Activated CD8-positive, alpha-beta memory T cell treated with anti-CD3 and anti-CD28 coated beads, Interleukin-2, amount 10 ng/mL, durations not matched to agents 7 days and 5 days (primary cell): ENCODE measurements at regions not wholly inside any gene's neighbourhood (a gene's known extent, or its start where the extent isn't known, plus 50 kb on each side); places are given as distances from the start of the nearest gene placed in this dataset.

Source experiments
- ATAC-seq: fragments of 150-1000 bp; cut with Tn5 transposase; one replicate; pipeline ENCODE4 v1.10.0; 2021; ENCODE audit warnings: moderate library complexity
- CTCF ChIA-PET: fragments of 350-600 bp; sonication (Branson Sonifier 250); formaldehyde crosslinking; loops from one replicate; lab custom pipeline; 2021; ENCODE audit warnings: antibody characterized with exemption; lab: Charles Lee
- DNase-seq: peaks from one replicate; pipeline ENCODE4 v3.0.0-alpha.2; 2020
- H3K27ac Mint-ChIP-seq: one replicate; pipeline ENCODE4 v1.8.0; 2021; ENCODE audit warnings: mild to moderate bottlenecking, mixed read lengths
- H3K27me3 Mint-ChIP-seq: one replicate; pipeline ENCODE4 v1.8.0; 2021; ENCODE audit warnings: mixed read lengths
- H3K36me3 Mint-ChIP-seq: one replicate; pipeline ENCODE4 v1.8.0; 2021; ENCODE audit warnings: mild to moderate bottlenecking, mixed read lengths
- H3K4me1 Mint-ChIP-seq: one replicate; pipeline ENCODE4 v1.8.0; 2021; ENCODE audit warnings: mixed read lengths
- H3K4me3 Mint-ChIP-seq: one replicate; pipeline ENCODE4 v1.8.0; 2021; ENCODE audit warnings: mild to moderate bottlenecking, moderate library complexity, mixed read lengths
- H3K9me3 Mint-ChIP-seq: one replicate; pipeline ENCODE4 v1.8.0; 2022; ENCODE audit warnings: low read depth, mixed read lengths

DNA sequence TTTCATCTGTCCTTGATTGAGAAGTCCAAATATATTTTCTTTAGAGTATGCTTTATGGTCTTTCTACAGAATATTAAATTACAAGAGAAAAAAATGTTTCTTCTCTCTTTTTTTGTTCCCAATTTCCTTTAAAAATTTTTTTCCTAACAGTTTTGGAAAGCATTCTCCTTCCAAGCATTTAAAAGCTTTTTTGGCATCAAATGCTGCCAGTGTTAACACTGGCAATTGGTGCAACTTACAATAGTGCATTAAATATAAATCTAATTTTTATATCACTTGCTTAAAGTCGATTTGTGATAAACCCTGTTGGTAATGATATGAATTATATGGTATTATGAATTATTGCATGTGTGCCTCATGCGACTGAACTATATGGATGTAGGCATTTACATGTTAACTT, 165.9 kb upstream of the ELL2 start:
- Mint-ChIP-seq H3K4me1 (no peaks in the 10 kb centered on the region), H3K36me3 (no peaks in the 10 kb centered on the region), H3K4me3 (no peak overlapping the region), H3K9me3 (no peaks in the 10 kb centered on the region), H3K27ac (no peak overlapping the region), H3K27me3 (peaks cover 27% of the 10 kb centered on the region)
- CTCF ChIA-PET, result interaction anchor here (1.1 kb wide), 1 partner anchor 214 kb away, joined by 3 read pairs; no protein-coding TSS in a partner anchor
- no peak for DNase-seq
- no peak for ATAC-seq

DNA sequence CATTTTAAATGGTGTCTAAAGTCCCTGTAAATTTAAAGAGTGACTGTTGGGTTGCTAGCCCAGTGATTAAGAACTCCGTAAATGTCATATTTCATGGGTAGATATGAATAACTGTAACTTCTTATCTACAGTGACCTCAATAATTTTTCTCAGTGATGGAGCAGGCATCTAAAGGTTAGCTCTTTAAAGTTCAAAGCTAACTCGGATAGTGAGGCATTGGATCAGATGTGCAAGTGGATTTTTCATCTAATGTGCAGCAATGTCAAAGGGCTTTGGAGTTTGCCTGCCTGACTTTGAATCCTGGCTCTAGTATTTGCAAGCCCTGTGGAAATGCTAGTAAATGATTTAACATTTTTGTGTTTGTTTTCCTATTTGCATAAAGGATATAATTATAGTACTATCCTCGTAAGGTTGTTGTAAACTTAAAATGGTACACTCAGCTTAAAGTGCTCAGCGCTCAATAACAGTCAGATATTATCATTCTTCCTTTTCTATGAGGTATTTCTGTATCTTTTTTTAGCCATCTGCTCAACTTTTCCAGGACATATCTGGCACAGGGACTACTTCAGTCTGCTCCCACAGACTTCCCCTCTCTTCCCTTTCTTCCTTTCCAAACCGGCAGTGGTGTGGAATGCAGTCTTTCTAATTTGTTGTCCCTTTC, 163.7 kb upstream of the ELL2 start:
- Mint-ChIP-seq H3K36me3 (no peaks in the 10 kb centered on the region), H3K27ac (no peak overlapping the region), H3K9me3 (no peaks in the 10 kb centered on the region), H3K4me1 (no peaks in the 10 kb centered on the region), H3K4me3 (no peak overlapping the region), H3K27me3 (peaks cover 29% of the 10 kb centered on the region)
- DNase-seq (no peak), ATAC-seq (no peak)
- CTCF ChIA-PET, result no interaction called here

DNA sequence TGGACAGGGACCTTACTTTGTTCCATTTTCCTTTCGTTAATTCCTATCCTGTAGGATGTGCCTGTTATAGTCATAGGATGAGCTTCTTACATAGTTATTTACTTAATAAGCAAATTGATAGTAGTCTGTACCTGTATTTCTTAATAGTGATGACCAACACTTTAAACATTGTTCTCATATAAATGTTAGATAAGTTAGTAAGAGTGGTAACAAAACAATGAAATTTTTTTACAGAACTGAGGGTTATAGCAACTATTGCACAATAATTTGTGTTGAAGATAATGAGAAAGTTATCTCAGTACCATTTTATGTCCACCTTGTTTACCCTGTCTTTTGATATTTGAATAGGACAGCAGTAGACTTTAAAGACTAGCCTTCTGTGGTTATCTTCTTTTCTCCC, 162.9 kb upstream of the ELL2 start:
- Mint-ChIP-seq H3K27me3 (peaks cover 29% of the 10 kb centered on the region), H3K4me1 (no peaks in the 10 kb centered on the region)
- CTCF ChIA-PET, result no interaction called here

DNA sequence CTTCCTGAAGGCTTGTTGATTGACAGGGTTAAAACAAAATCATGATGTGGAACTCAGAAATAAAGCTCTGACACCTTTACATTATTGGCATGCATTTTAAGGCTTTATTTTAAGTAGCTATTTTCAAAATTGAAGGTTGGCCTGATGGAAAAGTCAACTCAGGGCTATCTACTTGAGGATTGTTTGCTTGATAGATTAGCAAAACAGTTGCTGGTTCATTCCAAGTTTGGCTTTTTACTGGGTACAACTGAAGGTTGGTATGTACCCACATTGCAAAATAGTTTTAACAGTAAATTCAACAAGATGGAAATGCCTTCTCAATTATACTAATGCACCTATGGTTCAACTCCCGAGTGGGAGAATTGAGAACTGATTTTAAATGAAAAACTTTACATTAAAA, 161.8 kb upstream of the ELL2 start:
- H3K9me3 Mint-ChIP-seq, result no peaks in the 10 kb centered on the region
- H3K36me3 Mint-ChIP-seq, result no peaks in the 10 kb centered on the region
- ATAC-seq (no peak), DNase-seq (no peak)
- no peak overlapping the region for H3K4me3 Mint-ChIP-seq
- no peaks in the 10 kb centered on the region for H3K4me1 Mint-ChIP-seq
- H3K27ac Mint-ChIP-seq, result no peak overlapping the region
- peaks cover 31% of the 10 kb centered on the region for H3K27me3 Mint-ChIP-seq
- CTCF ChIA-PET, result no interaction called here

More for the DNA sequence above, 162.9 kb upstream of the ELL2 start:
- H3K9me3 Mint-ChIP-seq, result no peaks in the 10 kb centered on the region
- no peak overlapping the region for H3K27ac Mint-ChIP-seq
- H3K36me3 Mint-ChIP-seq, result no peaks in the 10 kb centered on the region
- DNase-seq (no peak), ATAC-seq (no peak)
- H3K4me3 Mint-ChIP-seq, result no peak overlapping the region

DNA sequence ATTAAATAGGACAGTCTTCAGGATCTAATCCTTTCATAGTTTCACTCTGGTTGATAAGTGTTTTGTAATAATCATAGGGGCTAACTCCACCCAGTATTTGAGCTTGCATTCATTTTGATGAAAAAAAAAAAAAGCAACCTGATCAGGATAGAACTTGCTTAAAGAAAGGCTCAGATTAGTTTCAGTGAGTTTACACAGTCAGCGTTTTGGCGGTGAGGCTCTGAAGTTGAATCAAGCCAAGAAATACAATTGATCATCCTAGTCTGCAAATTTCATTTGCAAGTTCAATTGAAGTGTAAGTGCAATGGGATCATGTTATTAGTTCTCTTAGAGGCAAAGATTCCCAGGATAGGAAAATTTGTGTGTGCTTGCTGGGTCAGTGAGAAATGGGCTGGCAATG, 159.7 kb upstream of the ELL2 start:
- H3K27me3 Mint-ChIP-seq, result peaks cover 25% of the 10 kb centered on the region
- H3K9me3 Mint-ChIP-seq, result no peaks in the 10 kb centered on the region
- DNase-seq (no peak), ATAC-seq (no peak)
- no peaks in the 10 kb centered on the region for H3K36me3 Mint-ChIP-seq
- no peak overlapping the region for H3K27ac Mint-ChIP-seq
- no peaks in the 10 kb centered on the region for H3K4me1 Mint-ChIP-seq
- CTCF ChIA-PET, result no interaction called here
- H3K4me3 Mint-ChIP-seq, result no peak overlapping the region

DNA sequence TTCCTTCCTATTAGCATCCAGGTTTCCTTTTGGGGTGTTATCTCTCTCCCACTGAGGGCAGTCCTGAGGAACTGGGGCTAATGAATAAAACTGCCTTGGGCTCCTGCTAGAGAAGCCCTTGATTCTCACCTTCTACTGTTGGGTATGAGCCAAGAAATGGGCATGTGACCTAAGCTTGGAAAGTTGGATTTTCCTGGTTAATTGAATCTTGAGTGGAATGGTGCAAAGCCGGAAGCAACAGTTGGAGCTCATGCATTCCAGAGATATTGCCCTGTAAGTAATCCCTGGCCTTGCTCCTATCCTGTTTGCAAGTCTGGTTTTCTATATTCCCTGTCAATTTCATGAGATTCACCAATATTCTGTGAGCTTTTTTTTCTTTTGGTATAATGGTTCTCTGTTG, 158.5 kb upstream of the ELL2 start:
- peaks cover 16% of the 10 kb centered on the region for H3K27me3 Mint-ChIP-seq
- ATAC-seq (no peak), DNase-seq (no peak)
- H3K27ac Mint-ChIP-seq, result no peak overlapping the region
- H3K4me1 Mint-ChIP-seq, result peaks cover 7% of the 10 kb centered on the region
- no peaks in the 10 kb centered on the region for H3K9me3 Mint-ChIP-seq
- H3K36me3 Mint-ChIP-seq, result no peaks in the 10 kb centered on the region
- H3K4me3 Mint-ChIP-seq, result no peak overlapping the region
- CTCF ChIA-PET, result no interaction called here

DNA sequence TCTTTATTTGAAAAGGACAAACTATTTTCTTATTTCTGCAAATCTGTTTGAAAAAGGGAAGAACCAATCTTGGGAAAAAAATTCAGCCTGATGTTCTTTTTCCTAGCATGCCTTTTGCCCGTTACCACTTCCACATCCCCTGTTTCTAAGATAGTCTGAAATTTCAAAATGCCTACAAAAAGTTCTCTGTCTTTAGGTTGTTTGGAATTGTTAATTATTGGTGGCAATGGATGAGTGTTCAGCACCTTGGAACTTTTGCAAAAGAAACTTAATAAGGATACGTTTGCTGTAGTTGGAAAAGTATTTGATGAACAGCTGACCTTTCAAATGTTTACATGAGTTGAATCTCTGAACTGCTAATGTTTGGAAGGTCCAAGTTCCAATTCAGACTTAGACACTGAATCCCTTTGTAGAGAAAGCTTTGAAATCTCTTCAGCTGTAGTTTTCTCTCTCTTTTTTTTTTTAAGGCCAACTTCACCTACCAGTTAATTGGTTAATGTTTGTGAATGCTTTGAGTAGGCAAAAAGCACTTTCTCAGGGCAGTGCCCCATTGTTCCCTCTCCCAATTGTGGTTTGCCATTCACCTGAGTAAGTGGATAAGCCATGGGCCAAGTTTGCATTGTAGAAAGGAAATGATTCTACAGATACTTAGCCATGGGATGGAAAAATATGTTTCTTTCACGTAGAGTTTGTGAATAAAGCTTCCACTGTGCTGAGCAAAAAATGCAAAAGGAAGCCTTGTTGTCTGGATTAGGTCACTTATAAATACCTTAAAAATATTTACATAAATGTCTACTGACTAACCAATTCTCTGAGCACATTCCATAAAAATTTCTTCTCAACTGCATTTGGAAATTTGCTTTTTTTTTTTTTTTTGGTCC, 156.4 kb upstream of the ELL2 start:
- CTCF ChIA-PET, result no interaction called here
- DNase-seq (no peak), ATAC-seq (no peak)
- H3K27me3 Mint-ChIP-seq, result peaks cover 12% of the 10 kb centered on the region
- H3K9me3 Mint-ChIP-seq, result no peaks in the 10 kb centered on the region
- no peak overlapping the region for H3K27ac Mint-ChIP-seq
- H3K36me3 Mint-ChIP-seq, result no peaks in the 10 kb centered on the region
- H3K4me3 Mint-ChIP-seq, result no peak overlapping the region
- H3K4me1 Mint-ChIP-seq, result peaks cover 23% of the 10 kb centered on the region

DNA sequence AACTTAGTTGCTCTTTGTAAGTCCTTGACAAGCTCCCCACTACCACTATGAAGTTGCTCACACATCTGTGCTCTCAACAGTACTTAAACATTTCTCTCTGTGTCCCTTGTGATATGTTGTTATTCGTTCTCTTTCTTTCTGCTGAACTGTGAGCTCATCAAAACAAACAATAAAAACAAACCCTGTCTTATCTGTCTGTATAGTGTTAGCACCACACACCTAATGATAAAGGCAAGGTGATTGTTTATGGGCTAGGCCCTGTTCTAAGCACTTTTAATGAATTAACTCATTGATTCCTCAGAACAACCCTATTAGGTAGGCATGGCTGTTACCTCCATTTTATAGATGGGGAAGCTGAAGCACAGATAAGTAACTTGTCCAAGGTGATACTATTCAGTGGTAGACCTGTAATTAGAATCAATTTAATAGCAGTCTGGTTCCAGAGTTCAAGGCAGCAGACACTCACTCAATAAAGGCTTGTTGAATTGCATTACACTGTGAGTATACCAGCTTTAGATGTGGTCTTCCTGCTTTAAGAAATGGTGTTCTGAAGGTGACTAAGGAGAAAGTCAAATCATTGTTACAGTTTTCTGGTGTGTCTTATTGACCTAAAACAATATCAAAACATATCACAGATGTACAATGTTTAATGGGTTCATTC, 153.6 kb upstream of the ELL2 start:
- DNase-seq (no peak), ATAC-seq (no peak)
- Mint-ChIP-seq H3K4me3 (no peak overlapping the region), H3K4me1 (peaks cover 32% of the 10 kb centered on the region), H3K9me3 (no peaks in the 10 kb centered on the region), H3K27ac (no peak overlapping the region), H3K36me3 (no peaks in the 10 kb centered on the region), H3K27me3 (peaks cover 4% of the 10 kb centered on the region)
- CTCF ChIA-PET, result interaction anchor here (1.3 kb wide), 1 partner anchor 19 kb away, joined by 3 read pairs; no protein-coding TSS in a partner anchor

DNA sequence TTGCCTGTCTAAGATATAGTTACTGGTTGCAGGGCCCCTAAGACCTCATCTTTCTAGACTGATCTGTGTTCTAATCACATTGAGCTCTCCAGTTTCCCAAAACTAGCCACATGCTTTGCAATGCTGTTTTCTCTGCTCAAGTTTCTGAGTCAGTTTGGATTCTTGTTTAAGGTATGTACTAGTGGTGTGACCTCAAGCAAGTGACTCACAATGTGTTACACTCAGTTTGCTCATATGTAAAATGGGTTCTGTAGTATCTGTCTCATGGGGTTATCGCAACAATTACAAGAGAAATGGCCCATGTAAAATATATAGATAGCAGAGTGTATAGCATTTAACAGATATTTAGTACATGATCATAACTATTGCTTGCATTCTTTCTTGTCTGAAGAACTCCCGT, 153.1 kb upstream of the ELL2 start:
- no peak overlapping the region for H3K4me3 Mint-ChIP-seq
- H3K36me3 Mint-ChIP-seq, result no peaks in the 10 kb centered on the region
- H3K4me1 Mint-ChIP-seq, result peaks cover 35% of the 10 kb centered on the region
- peaks cover 4% of the 10 kb centered on the region for H3K27me3 Mint-ChIP-seq
- no peak overlapping the region for H3K27ac Mint-ChIP-seq
- ATAC-seq, result peak; percentile 49
- CTCF ChIA-PET, result interaction anchor here (1.3 kb wide), 1 partner anchor 20 kb away, joined by 3 read pairs; no protein-coding TSS in a partner anchor
- no peaks in the 10 kb centered on the region for H3K9me3 Mint-ChIP-seq
- no peak for DNase-seq

DNA sequence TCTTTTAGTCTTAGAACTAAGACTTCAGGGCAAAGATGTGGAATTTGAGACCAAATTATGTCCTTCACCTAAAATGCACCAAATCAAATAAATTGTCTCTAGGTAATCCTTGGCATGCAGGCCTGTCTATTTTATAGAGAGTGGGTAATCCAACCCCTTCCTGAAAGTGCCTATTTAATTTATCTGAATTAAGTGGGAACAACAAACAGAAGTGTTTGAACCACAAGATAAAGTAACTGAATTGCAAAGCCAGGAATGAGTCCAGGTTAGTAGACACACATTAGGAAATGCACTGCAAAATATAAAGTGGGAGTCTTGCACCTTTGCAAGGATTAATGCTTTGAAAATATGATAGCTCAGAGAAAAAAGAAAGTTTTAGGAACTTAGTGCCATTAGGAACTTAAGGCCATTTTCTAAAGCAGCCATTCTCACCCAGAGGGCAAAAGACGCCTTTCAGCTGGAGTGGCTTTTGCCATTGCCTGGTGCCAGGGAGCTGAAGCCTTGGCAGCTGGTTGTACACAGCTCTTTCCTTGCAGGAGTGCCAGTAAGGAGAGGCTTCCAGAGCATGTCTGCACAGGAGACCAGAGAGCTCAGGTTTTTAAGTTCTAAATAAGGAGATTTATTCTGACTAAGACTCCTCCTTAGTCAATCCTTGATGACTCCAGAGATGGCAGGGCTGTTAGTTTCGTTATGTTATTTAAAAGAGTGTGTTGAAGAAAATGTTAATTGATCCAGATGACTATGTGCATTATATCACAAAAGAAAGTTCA, 151.7 kb upstream of the ELL2 start:
- CTCF ChIA-PET, result no interaction called here
- DNase-seq (no peak), ATAC-seq (peak; percentile 57)
- H3K27ac Mint-ChIP-seq, result no peak overlapping the region
- no peaks in the 10 kb centered on the region for H3K36me3 Mint-ChIP-seq
- H3K4me1 Mint-ChIP-seq, result peaks cover 39% of the 10 kb centered on the region
- H3K9me3 Mint-ChIP-seq, result no peaks in the 10 kb centered on the region
- no peak overlapping the region for H3K4me3 Mint-ChIP-seq
- no peaks in the 10 kb centered on the region for H3K27me3 Mint-ChIP-seq

DNA sequence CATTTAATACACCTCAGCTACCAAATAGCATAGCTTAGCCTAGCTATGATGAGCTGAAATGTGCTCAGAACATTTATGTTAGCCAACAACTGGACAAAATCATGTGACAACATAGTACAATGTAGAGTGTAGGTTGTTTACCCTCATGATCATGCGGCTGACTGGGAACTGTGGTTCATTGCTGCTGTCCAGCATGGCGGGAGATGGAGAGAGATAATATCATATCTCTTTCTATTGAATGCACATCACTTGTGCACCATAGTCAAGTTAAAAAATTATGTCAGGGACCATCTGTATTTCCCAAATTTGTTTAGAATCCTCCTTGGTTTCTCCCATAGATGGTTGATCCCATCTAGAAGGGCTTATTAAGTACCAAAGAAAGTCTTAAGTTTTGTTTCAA, 151.1 kb upstream of the ELL2 start:
- no peaks in the 10 kb centered on the region for H3K36me3 Mint-ChIP-seq
- DNase-seq, result no peak
- ATAC-seq, result no peak
- peaks cover 39% of the 10 kb centered on the region for H3K4me1 Mint-ChIP-seq
- H3K4me3 Mint-ChIP-seq, result no peak overlapping the region
- no peak overlapping the region for H3K27ac Mint-ChIP-seq
- CTCF ChIA-PET, result no interaction called here
- H3K27me3 Mint-ChIP-seq, result no peaks in the 10 kb centered on the region
- H3K9me3 Mint-ChIP-seq, result no peaks in the 10 kb centered on the region

DNA sequence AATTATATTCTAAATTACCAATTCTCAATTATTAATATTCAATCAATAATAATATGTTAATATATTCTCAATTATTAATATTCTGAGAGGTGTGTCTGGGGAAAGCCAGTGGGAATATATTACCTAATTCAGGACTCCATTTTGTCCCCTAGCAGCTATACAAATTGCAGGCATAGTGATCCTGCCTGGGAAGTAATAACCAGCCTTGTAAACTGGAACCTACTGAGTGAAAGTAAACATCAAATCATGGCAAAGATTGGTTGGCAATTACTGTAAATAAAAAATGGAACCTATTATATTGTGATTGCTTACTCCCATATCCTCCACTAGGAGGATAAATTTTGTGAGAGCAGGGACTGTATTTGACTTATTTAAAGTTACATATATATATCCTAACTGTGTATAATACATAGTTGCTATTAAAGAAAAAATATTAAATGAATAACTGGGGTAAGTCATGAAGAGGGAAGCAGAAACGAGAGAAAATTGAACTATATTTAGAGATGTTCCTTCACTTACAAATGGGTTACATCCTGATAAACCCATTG, 150.5 kb upstream of the ELL2 start:
- ATAC-seq (no peak), DNase-seq (no peak)
- H3K4me3 Mint-ChIP-seq, result no peak overlapping the region
- no peaks in the 10 kb centered on the region for H3K27me3 Mint-ChIP-seq
- H3K36me3 Mint-ChIP-seq, result no peaks in the 10 kb centered on the region
- H3K4me1 Mint-ChIP-seq, result peaks cover 39% of the 10 kb centered on the region
- CTCF ChIA-PET, result no interaction called here
- H3K27ac Mint-ChIP-seq, result no peak overlapping the region
- no peaks in the 10 kb centered on the region for H3K9me3 Mint-ChIP-seq
